HL-60 (cell line): ENCODE measurements at regions not wholly inside any gene's neighbourhood (a gene's known extent, or its start where the extent isn't known, plus 50 kb on each side); places are given as distances from the start of the nearest gene placed in this dataset.

Source experiments
- CTCF ChIP-seq: IDR thresholded peaks from one replicate; pipeline ENCODE4 v1.5.1; 2011; ENCODE audit warnings: low read length, control low read depth, inconsistent platforms; ENCODE audit not compliant: insufficient read depth
- REST ChIP-seq: IDR thresholded peaks from 2 replicates; pipeline ENCODE4 v1.6.1; 2012; ENCODE audit warnings: low read depth; ENCODE audit not compliant: insufficient replicate concordance

- TF ChIP-seq REST (no peak), CTCF (no peak)
Observed at GRCh38 chr15:97182581-97182980, 777.9 kb upstream of the ARRDC4 start.
